HFFc6 (cell line): ENCODE measurements at regions not wholly inside any gene's neighbourhood (a gene's known extent, or its start where the extent isn't known, plus 50 kb on each side); places are given as distances from the start of the nearest gene placed in this dataset.
"Not testable (repeated sequence)": the region's sequence is repeated elsewhere in the genome, so short reads cannot be mapped to it uniquely, and the experiment has no call there.

Experiments
- DNase-seq: peaks from one replicate; pipeline ENCODE4 v3.0.0-alpha.2; 2018
- H3K27ac Mint-ChIP-seq: 2 replicates; pipeline ENCODE4 v1.8.0; 2020; ENCODE audit warnings: mild to moderate bottlenecking, mixed read lengths
- H3K27me3 Mint-ChIP-seq: 2 replicates; pipeline ENCODE4 v1.8.0; 2021; ENCODE audit warnings: mild to moderate bottlenecking, moderate library complexity, mixed read lengths; ENCODE audit not compliant: insufficient read depth
- H3K36me3 Mint-ChIP-seq: 2 replicates; pipeline ENCODE4 v1.8.0; 2021; ENCODE audit warnings: low read depth, mixed read lengths
- H3K4me1 Mint-ChIP-seq: 2 replicates; pipeline ENCODE4 v1.8.0; 2020; ENCODE audit warnings: low read depth, mixed read lengths
- H3K4me3 Mint-ChIP-seq: 2 replicates; pipeline ENCODE4 v1.8.0; 2020; ENCODE audit warnings: mild to moderate bottlenecking, moderate library complexity, mixed read lengths
- H3K9me3 Mint-ChIP-seq: 2 replicates; pipeline ENCODE4 v1.8.0; 2020; ENCODE audit warnings: mild to moderate bottlenecking, mixed read lengths
- CTCF ChIP-seq: fragments of 200-600 bp; sonication (generic); IDR thresholded peaks from 2 replicates; pipeline ENCODE4 v1.5.0; 2021; ENCODE audit warnings: antibody characterized with exemption, mild to moderate bottlenecking

- DNase-seq, result no peak
- Mint-ChIP-seq H3K4me3 (no peak overlapping the region), H3K27me3 (peaks cover 16% of the 10 kb centered on the region), H3K9me3 (no peaks in the 10 kb centered on the region), H3K27ac (no peak overlapping the region), H3K4me1 (no peaks in the 10 kb centered on the region), H3K36me3 (no peaks in the 10 kb centered on the region)
- TF ChIP-seq CTCF, result no peak
These were observed 106.5 kb upstream of the GRAMD1B start for GRCh38 chr11:123323568-123323967.

- Mint-ChIP-seq H3K36me3 (no peaks in the 10 kb centered on the region), H3K4me1 (no peaks in the 10 kb centered on the region), H3K27ac (no peak overlapping the region), H3K9me3 (no peaks in the 10 kb centered on the region), H3K27me3 (peaks cover 20% of the 10 kb centered on the region), H3K4me3 (no peak overlapping the region)
- no peak for DNase-seq
- no peak for TF ChIP-seq CTCF
These were observed 108.4 kb upstream of the GRAMD1B start for GRCh38 chr11:123321636-123322035.

- no peaks in the 10 kb centered on the region for H3K36me3 Mint-ChIP-seq
- H3K4me3 Mint-ChIP-seq, result no peak overlapping the region
- TF ChIP-seq CTCF, result no peak
- H3K27me3 Mint-ChIP-seq, result peaks cover 32% of the 10 kb centered on the region
- no peaks in the 10 kb centered on the region for H3K9me3 Mint-ChIP-seq
- no peak overlapping the region for H3K27ac Mint-ChIP-seq
- DNase-seq, result no peak
- peaks cover 13% of the 10 kb centered on the region; the same call in 1 of the 2 replicates for H3K4me1 Mint-ChIP-seq
These were observed 111.4 kb upstream of the GRAMD1B start for GRCh38 chr11:123318623-123319022.

- Mint-ChIP-seq H3K4me1 (peaks cover 13% of the 10 kb centered on the region; the same call in 1 of the 2 replicates), H3K27me3 (peaks cover 34% of the 10 kb centered on the region)
- not testable (repeated sequence) for H3K9me3 Mint-ChIP-seq, H3K27ac Mint-ChIP-seq, H3K4me3 Mint-ChIP-seq, H3K36me3 Mint-ChIP-seq, DNase-seq
These were observed 111.9 kb upstream of the GRAMD1B start for GRCh38 chr11:123318132-123318531.

- no peak for TF ChIP-seq CTCF
- DNase-seq, result peak; percentile 12
- Mint-ChIP-seq H3K9me3 (no peaks in the 10 kb centered on the region), H3K4me1 (peaks cover 13% of the 10 kb centered on the region; the same call in 1 of the 2 replicates), H3K27me3 (peaks cover 31% of the 10 kb centered on the region), H3K27ac (peak overlapping the region; percentile 13; the same call in 1 of the 2 replicates), H3K36me3 (no peaks in the 10 kb centered on the region), H3K4me3 (no peak overlapping the region)
These were observed 114.1 kb upstream of the GRAMD1B start for GRCh38 chr11:123316003-123316402.

- no peak overlapping the region for H3K4me3 Mint-ChIP-seq
These were observed 115.1 kb upstream of the GRAMD1B start for GRCh38 chr11:123314972-123315371.

More at GRCh38 chr11:123314972-123315371, 115.1 kb upstream of the GRAMD1B start:
- peaks cover 13% of the 10 kb centered on the region; the same call in 1 of the 2 replicates for H3K4me1 Mint-ChIP-seq
- peaks cover 26% of the 10 kb centered on the region for H3K27me3 Mint-ChIP-seq
- H3K36me3 Mint-ChIP-seq, result no peaks in the 10 kb centered on the region
- no peaks in the 10 kb centered on the region for H3K9me3 Mint-ChIP-seq
- H3K27ac Mint-ChIP-seq, result no peak overlapping the region
- DNase-seq, result no peak
- no peak for TF ChIP-seq CTCF
